ENCODE measurements at regions not wholly inside any gene's neighbourhood (a gene's known extent, or its start where the extent isn't known, plus 50 kb on each side); places are given as distances from the start of the nearest gene placed in this dataset.

DNA sequence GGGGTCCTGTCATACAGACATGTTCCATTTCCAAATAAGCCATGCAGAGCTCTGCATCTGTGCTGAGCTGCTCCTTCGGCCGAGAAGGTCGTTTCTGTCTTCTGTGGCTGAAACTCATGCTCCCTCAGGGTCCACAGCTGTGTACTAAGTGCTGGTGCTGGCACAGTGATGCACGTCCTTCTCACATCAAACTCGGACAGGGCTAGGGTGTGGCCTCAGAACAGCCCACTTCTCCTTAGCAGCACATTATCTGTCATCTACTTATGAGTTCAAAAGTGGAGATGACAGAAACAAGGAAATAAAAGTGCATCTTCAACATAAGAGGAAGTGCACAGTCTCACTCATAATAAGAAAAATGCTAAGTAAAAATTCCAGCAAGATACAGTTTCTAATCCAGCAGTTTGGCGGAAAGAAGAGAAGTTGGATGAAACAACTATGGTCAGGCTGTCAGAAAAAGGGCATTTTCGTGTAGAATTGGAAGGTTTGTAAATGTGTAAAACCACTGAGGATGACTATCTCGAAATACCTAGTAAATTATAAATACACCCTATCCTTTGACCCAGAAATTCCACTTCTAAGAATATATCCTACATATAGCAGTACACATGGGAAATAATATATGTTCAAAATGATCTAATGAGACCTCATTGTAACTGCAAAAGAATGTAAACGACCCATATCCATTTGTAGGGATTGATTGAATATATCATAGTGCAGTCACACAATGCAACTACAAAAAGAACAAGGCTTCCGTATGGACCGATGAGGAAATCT lies 53.7 kb upstream of the APCDD1 start:
- no peak for DNase-seq
- H3K4me3 ChIP-seq (ENCODE audit: low read length): no peak overlapping the region
- H3K9me3 ChIP-seq (ENCODE audit: control insufficient read depth, low read length): no peaks in the 10 kb centered on the region
- no peak overlapping the region for H3K27ac ChIP-seq (ENCODE audit: low read length)
- intact Hi-C loops (cut with DNase I): no loop called here
- WGBS: 72% methylated on average over 11 of the region's 11 CpGs
- no peaks in the 10 kb centered on the region for H3K27me3 ChIP-seq (ENCODE audit: control insufficient read depth, insufficient read depth)
- no peaks in the 10 kb centered on the region for H3K4me1 ChIP-seq (ENCODE audit: control insufficient read depth, insufficient read depth, low read length)
- no peak for ATAC-seq

DNA sequence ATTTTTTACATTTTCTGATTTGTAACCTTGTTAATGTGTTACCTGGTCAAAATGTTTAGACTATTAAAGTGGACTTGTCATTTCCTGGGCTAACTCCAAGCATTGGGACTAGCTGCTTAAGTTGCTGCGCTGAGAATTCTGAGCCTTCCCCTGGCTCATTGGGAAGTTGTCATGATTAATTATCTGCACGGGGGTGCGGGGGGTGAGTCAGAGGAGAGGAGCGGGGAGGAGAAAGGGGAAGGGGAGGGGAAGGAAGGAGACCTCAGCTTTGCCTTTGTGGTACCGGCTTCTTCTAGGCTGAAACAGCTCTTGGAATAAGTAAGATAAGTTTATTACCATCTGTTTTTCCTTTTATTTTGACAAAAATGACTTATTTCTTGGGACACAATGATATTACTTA lies 52.9 kb upstream of the APCDD1 start:
- no peak for DNase-seq
- ATAC-seq: no peak
- intact Hi-C loops (cut with DNase I): no loop called here
- peaks cover 3% of the 10 kb centered on the region for H3K4me1 ChIP-seq (ENCODE audit: control insufficient read depth, insufficient read depth, low read length)
- no peaks in the 10 kb centered on the region for H3K9me3 ChIP-seq (ENCODE audit: control insufficient read depth, low read length)
- no peak overlapping the region for H3K27ac ChIP-seq (ENCODE audit: low read length)
- H3K4me3 ChIP-seq (ENCODE audit: low read length): no peak overlapping the region
- no peaks in the 10 kb centered on the region for H3K27me3 ChIP-seq (ENCODE audit: control insufficient read depth, insufficient read depth)
- 31% methylated on average over 4 of the region's 5 CpGs for WGBS

DNA sequence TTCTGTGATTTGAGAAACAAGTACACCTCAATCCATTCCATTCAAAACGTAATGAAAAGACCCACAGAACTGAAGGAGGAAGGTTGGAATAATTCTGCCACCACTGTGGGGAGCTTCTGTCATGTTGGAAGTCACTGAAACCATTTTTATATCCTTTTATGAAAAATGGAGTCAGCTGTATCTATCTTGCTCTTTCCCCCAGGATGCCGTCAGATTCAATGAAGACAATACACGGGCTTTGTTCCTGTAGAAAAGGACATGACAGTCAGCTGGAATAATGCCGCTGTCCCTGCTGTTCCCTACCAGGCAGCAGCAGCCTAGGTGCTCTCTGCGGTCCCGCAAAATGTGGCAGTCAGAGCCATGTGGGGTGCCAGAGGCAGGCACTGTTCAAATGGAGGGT lies 52.5 kb upstream of the APCDD1 start:
- 80% methylated on average over 6 of the region's 6 CpGs for WGBS
- no peaks in the 10 kb centered on the region for H3K9me3 ChIP-seq (ENCODE audit: control insufficient read depth, low read length)
- DNase-seq: no peak
- no peak overlapping the region for H3K4me3 ChIP-seq (ENCODE audit: low read length)
- no peak overlapping the region for H3K27ac ChIP-seq (ENCODE audit: low read length)
- peaks cover 3% of the 10 kb centered on the region for H3K4me1 ChIP-seq (ENCODE audit: control insufficient read depth, insufficient read depth, low read length)
- intact Hi-C loops (cut with DNase I): no loop called here
- no peak for ATAC-seq
- no peaks in the 10 kb centered on the region for H3K27me3 ChIP-seq (ENCODE audit: control insufficient read depth, insufficient read depth)

DNA sequence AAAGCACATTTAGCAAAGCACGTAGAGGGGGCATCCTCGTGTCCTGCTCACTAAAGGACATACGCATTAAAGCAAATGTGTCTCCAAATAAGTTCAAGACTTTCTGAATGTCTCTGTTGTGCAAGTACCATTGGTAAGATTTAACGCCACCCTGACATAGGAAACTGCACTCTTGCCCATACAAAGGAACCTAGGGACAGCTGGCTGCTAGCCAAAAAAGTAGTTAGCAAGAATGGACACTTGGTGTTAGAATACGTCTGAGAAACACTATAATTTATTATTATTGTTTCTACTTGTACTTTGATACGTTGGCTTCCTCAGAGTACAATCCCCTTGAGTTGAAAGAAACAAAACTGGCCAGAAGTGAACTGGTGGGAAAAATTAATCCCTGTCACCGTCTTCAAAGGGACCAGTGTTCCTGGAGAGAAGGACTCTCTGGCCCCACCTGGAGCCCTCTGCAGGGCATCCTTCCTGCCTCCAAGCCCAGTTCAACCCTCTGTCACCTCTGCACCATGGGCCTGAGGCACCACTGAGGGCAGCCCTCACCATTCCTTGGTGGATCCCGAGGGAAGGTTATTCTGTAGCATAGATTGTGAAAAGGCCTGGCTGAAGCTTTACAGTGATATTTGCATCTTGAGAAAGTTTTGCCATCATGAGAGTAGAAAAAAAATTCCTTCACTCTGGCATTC lies 51.4 kb upstream of the APCDD1 start:
- ATAC-seq: no peak

DNA sequence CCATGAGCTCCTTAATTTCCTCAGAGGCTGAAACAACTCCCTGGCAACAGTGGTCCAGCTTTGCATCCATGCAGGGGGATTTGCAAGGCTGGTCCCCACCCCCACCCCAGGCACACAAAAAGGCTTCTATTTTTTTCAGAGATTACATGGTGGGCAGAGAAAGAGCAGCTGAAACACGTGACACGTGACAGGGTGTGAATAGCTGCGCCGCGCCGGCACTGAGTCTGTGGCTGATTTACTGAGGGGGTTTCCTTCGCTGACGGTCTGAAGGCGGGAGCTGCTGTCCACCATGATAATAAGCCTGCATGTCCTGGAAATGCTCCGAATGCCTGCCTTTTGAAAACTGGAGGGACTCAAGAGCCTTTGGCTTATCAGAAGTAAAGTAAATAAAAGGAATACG lies 50.7 kb upstream of the APCDD1 start:
- no peak overlapping the region for H3K27ac ChIP-seq (ENCODE audit: low read length)
- WGBS: 58% methylated on average over 11 of the region's 11 CpGs

More for the DNA sequence above, 51.4 kb upstream of the APCDD1 start:
- no peak for DNase-seq
- Histone ChIP-seq H3K4me3 (ENCODE audit: low read length) (no peak overlapping the region), H3K27ac (ENCODE audit: low read length) (no peak overlapping the region), H3K27me3 (ENCODE audit: control insufficient read depth, insufficient read depth) (no peaks in the 10 kb centered on the region), H3K9me3 (ENCODE audit: control insufficient read depth, low read length) (no peaks in the 10 kb centered on the region), H3K4me1 (ENCODE audit: control insufficient read depth, insufficient read depth, low read length) (peaks cover 3% of the 10 kb centered on the region)
- intact Hi-C loops (cut with DNase I): no loop called here
- WGBS: 88% methylated on average over 8 of the region's 8 CpGs

DNA sequence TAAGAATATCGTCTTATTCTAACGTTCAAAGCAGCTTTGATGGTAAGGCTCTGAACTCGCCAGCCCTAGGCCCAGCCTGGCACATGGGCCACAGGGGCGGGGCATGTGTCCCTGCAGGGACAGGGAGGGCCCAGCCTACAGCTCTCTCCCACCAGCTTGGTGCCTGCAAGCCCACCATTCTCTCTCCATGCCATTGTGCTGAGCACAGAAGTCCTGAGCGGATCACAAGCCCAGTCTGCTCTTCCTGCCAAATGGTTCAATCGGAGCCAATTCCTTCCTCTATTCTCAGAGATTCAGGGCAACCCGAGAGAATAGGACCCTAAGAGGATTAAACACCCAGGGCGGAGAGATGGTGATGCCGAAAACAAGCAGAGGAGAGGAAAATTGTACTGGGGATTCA lies 50.3 kb upstream of the APCDD1 start:
- intact Hi-C loops (cut with DNase I): no loop called here
- no peaks in the 10 kb centered on the region for H3K9me3 ChIP-seq (ENCODE audit: control insufficient read depth, low read length)
- no peaks in the 10 kb centered on the region for H3K27me3 ChIP-seq (ENCODE audit: control insufficient read depth, insufficient read depth)
- peak; percentile 34 to 76 (median 69) for DNase-seq
- 66% methylated on average over 9 of the region's 9 CpGs for WGBS
- H3K4me1 ChIP-seq (ENCODE audit: control insufficient read depth, insufficient read depth, low read length): peaks cover 3% of the 10 kb centered on the region
- ATAC-seq: peak; percentile 59 to 61
- no peak overlapping the region for H3K4me3 ChIP-seq (ENCODE audit: low read length)
- peak overlapping the region; percentile 20 for H3K27ac ChIP-seq (ENCODE audit: low read length)

More for the DNA sequence above, 50.7 kb upstream of the APCDD1 start:
- H3K4me1 ChIP-seq (ENCODE audit: control insufficient read depth, insufficient read depth, low read length): peaks cover 3% of the 10 kb centered on the region
- H3K27me3 ChIP-seq (ENCODE audit: control insufficient read depth, insufficient read depth): no peaks in the 10 kb centered on the region
- no peaks in the 10 kb centered on the region for H3K9me3 ChIP-seq (ENCODE audit: control insufficient read depth, low read length)
- peak; percentile 36 to 37 for ATAC-seq
- intact Hi-C loops (cut with DNase I): no loop called here
- H3K4me3 ChIP-seq (ENCODE audit: low read length): no peak overlapping the region
- peak in 2 of 3 donors; percentile 71 to 74 for DNase-seq

All from right cardiac atrium (tissue), 5 donors.